CD4-positive, alpha-beta memory T cell (primary cell): ENCODE measurements at regions not wholly inside any gene's neighbourhood (a gene's known extent, or its start where the extent isn't known, plus 50 kb on each side); places are given as distances from the start of the nearest gene placed in this dataset.

ENCODE experiments used
- CTCF ChIA-PET: fragments of 350-600 bp; sonication (Branson Sonifier 250); formaldehyde crosslinking; loops from one replicate; lab custom pipeline; 2021; ENCODE audit warnings: inconsistent platforms; ENCODE audit not compliant: partially characterized antibody; lab: Charles Lee
- POLR2A ChIA-PET: fragments of 350-600 bp; sonication (Branson Sonifier 250); formaldehyde crosslinking; loops from one replicate; lab custom pipeline; 2021; ENCODE audit not compliant: partially characterized antibody; lab: Charles Lee
- DNase-seq, 5 donors: peaks; one replicate each; pipeline versions ENCODE4 v3.0.0 to v3.0.0-alpha.2; 2020 to 2022; ENCODE audit warnings: mixed read lengths in 1 of 5
- H3K27ac ChIP-seq: one replicate; pipeline ENCODE4 v1.7.0; 2013; ENCODE audit warnings: low read depth, low read length
- H3K27me3 ChIP-seq: 2 replicates; pipeline ENCODE4 v1.7.0; 2013; ENCODE audit warnings: mild to moderate bottlenecking, low read length, moderate library complexity; ENCODE audit not compliant: insufficient read depth
- H3K36me3 ChIP-seq: 2 replicates; pipeline ENCODE4 v1.7.0; 2013; ENCODE audit warnings: mild to moderate bottlenecking, low read length, moderate library complexity; ENCODE audit not compliant: insufficient read depth
- H3K4me1 ChIP-seq: 2 replicates; pipeline ENCODE4 v1.7.0; 2013; ENCODE audit warnings: mild to moderate bottlenecking, low read length, moderate library complexity; ENCODE audit not compliant: insufficient read depth
- H3K4me3 ChIP-seq, 2 donors: one replicate each; pipeline ENCODE4 v1.7.0; 2013; ENCODE audit warnings: low read length in 2 of 2, mild to moderate bottlenecking in 1 of 2
- H3K9me3 ChIP-seq, 2 donors: one replicate each; pipeline ENCODE4 v1.7.0; 2013; ENCODE audit warnings: low read length in 2 of 2, control low read depth in 1 of 2; ENCODE audit not compliant: control insufficient read depth in 1 of 2
- H3K27ac Mint-ChIP-seq, 7 donors: one replicate each; pipeline ENCODE4 v1.8.0; 2020 to 2021; ENCODE audit warnings: mixed read lengths in 7 of 7, mild to moderate bottlenecking in 6 of 7, inconsistent platforms in 3 of 7, moderate library complexity in 3 of 7
- H3K27me3 Mint-ChIP-seq, 2 donors: one replicate each; pipeline ENCODE4 v1.8.0; 2020 to 2021; ENCODE audit warnings: mixed read lengths in 2 of 2
- H3K36me3 Mint-ChIP-seq, 2 donors: one replicate each; pipeline ENCODE4 v1.8.0; 2020 to 2021; ENCODE audit warnings: mixed read lengths in 2 of 2, inconsistent platforms in 1 of 2, mild to moderate bottlenecking in 1 of 2
- H3K4me1 Mint-ChIP-seq, 4 donors: one replicate each; pipeline ENCODE4 v1.8.0; 2020 to 2021; ENCODE audit warnings: mixed read lengths in 4 of 4, mild to moderate bottlenecking in 1 of 4
- H3K4me3 Mint-ChIP-seq, 8 donors: one replicate each; pipeline ENCODE4 v1.8.0; 2020 to 2021; ENCODE audit warnings: mixed read lengths in 8 of 8, mild to moderate bottlenecking in 7 of 8, moderate library complexity in 6 of 8, inconsistent platforms in 3 of 8
- H3K9me3 Mint-ChIP-seq, 8 donors: one replicate each; pipeline ENCODE4 v1.8.0; 2020 to 2021; ENCODE audit warnings: mixed read lengths in 8 of 8, mild to moderate bottlenecking in 5 of 8, inconsistent platforms in 3 of 8, moderate library complexity in 1 of 8
- intact Hi-C: fragments of 100-400 bp; cut with micrococcal nuclease; formaldehyde crosslinking; loops from one replicate; pipeline ENCODE4 v1.15.1; 2023

GRCh38 chr3:79976466-79976865 lies 208.7 kb upstream of the ROBO1 start:
- CTCF ChIA-PET: no interaction called here
- Mint-ChIP-seq H3K4me3 (no peak overlapping the region), H3K27me3 (no peaks in the 10 kb centered on the region)

GRCh38 chr3:79973917-79974595 lies 206.3 kb upstream of the ROBO1 start:
- H3K9me3 ChIP-seq: peaks cover 0 to 4% of the 10 kb centered on the region in 2 donors
- H3K27me3 ChIP-seq: no peaks in the 10 kb centered on the region
- no peak overlapping the region for H3K27ac ChIP-seq
- Mint-ChIP-seq H3K36me3 (no peaks in the 10 kb centered on the region), H3K4me3 (no peak overlapping the region), H3K9me3 (peaks cover 0 to 27% (median 10%) of the 10 kb centered on the region in 8 donors), H3K27me3 (no peaks in the 10 kb centered on the region), H3K4me1 (no peaks in the 10 kb centered on the region), H3K27ac (no peak overlapping the region)
- no peaks in the 10 kb centered on the region for H3K4me1 ChIP-seq
- POLR2A ChIA-PET: no interaction called here
- H3K4me3 ChIP-seq: no peak overlapping the region
- CTCF ChIA-PET: no interaction called here
- no peaks in the 10 kb centered on the region for H3K36me3 ChIP-seq
- intact Hi-C loops: no loop called here
- no peak for DNase-seq

More at GRCh38 chr3:79976466-79976865, 208.7 kb upstream of the ROBO1 start:
- POLR2A ChIA-PET: no interaction called here
- peaks cover 0 to 35% (median 14%) of the 10 kb centered on the region in 8 donors for H3K9me3 Mint-ChIP-seq
- H3K27ac ChIP-seq: no peak overlapping the region
- no peaks in the 10 kb centered on the region for H3K4me1 Mint-ChIP-seq
- no peak for DNase-seq
- no peaks in the 10 kb centered on the region for H3K4me1 ChIP-seq
- H3K9me3 ChIP-seq: peaks cover 0 to 4% of the 10 kb centered on the region in 2 donors
- no peaks in the 10 kb centered on the region for H3K27me3 ChIP-seq
- H3K4me3 ChIP-seq: no peak overlapping the region
- no peaks in the 10 kb centered on the region for H3K36me3 ChIP-seq
- H3K36me3 Mint-ChIP-seq: no peaks in the 10 kb centered on the region
- no peak overlapping the region for H3K27ac Mint-ChIP-seq
- intact Hi-C loops: no loop called here

- Mint-ChIP-seq H3K27me3 (no peaks in the 10 kb centered on the region), H3K27ac (no peak overlapping the region)
These were observed 205.7 kb upstream of the ROBO1 start for GRCh38 chr3:79973482-79973881.

GRCh38 chr3:79968418-79968817 lies 200.6 kb upstream of the ROBO1 start:
- Histone ChIP-seq H3K4me1 (no peaks in the 10 kb centered on the region), H3K36me3 (no peaks in the 10 kb centered on the region), H3K4me3 (no peak overlapping the region), H3K27ac (no peak overlapping the region), H3K27me3 (no peaks in the 10 kb centered on the region), H3K9me3 (no peaks in the 10 kb centered on the region)
- POLR2A ChIA-PET: no interaction called here
- Mint-ChIP-seq H3K36me3 (no peaks in the 10 kb centered on the region), H3K4me3 (no peak overlapping the region), H3K9me3 (peaks cover 0 to 15% (median 8%) of the 10 kb centered on the region in 8 donors), H3K27me3 (no peaks in the 10 kb centered on the region), H3K4me1 (no peaks in the 10 kb centered on the region), H3K27ac (no peak overlapping the region)
- intact Hi-C loops: no loop called here
- CTCF ChIA-PET: no interaction called here
- DNase-seq: no peak

More at GRCh38 chr3:79973482-79973881, 205.7 kb upstream of the ROBO1 start:
- Histone ChIP-seq H3K27me3 (no peaks in the 10 kb centered on the region), H3K4me3 (no peak overlapping the region), H3K9me3 (peaks cover 0 to 4% of the 10 kb centered on the region in 2 donors), H3K27ac (no peak overlapping the region), H3K36me3 (no peaks in the 10 kb centered on the region), H3K4me1 (no peaks in the 10 kb centered on the region)
- ChIA-PET POLR2A (no interaction called here), CTCF (no interaction called here)
- Mint-ChIP-seq H3K4me3 (no peak overlapping the region), H3K9me3 (peaks cover 0 to 27% (median 10%) of the 10 kb centered on the region in 8 donors), H3K36me3 (no peaks in the 10 kb centered on the region), H3K4me1 (no peaks in the 10 kb centered on the region)
- intact Hi-C loops: no loop called here
- no peak for DNase-seq

- DNase-seq: no peak
- H3K4me3 Mint-ChIP-seq: no peak overlapping the region
- no peak overlapping the region for H3K27ac ChIP-seq
- ChIA-PET POLR2A (no interaction called here), CTCF (no interaction called here)
- H3K27me3 Mint-ChIP-seq: no peaks in the 10 kb centered on the region
- no peaks in the 10 kb centered on the region for H3K4me1 Mint-ChIP-seq
- no peaks in the 10 kb centered on the region for H3K27me3 ChIP-seq
- H3K4me3 ChIP-seq: no peak overlapping the region
- H3K27ac Mint-ChIP-seq: no peak overlapping the region
- H3K4me1 ChIP-seq: no peaks in the 10 kb centered on the region
- H3K36me3 Mint-ChIP-seq: no peaks in the 10 kb centered on the region
- H3K36me3 ChIP-seq: no peaks in the 10 kb centered on the region
- peaks cover 2 to 23% (median 12%) of the 10 kb centered on the region in 8 donors for H3K9me3 Mint-ChIP-seq
- H3K9me3 ChIP-seq: peaks cover 0 to 5% of the 10 kb centered on the region in 2 donors
- intact Hi-C loops: no loop called here
These were observed 192.8 kb upstream of the ROBO1 start for GRCh38 chr3:79960594-79960993.

- H3K4me3 ChIP-seq: no peak overlapping the region
These were observed 189.3 kb upstream of the ROBO1 start for GRCh38 chr3:79957066-79957465.

GRCh38 chr3:79954756-79955155 lies 187.0 kb upstream of the ROBO1 start:
- H3K27me3 Mint-ChIP-seq: no peaks in the 10 kb centered on the region
- H3K9me3 Mint-ChIP-seq: peaks cover 2 to 17% (median 11%) of the 10 kb centered on the region in 8 donors
- DNase-seq: no peak
- ChIA-PET CTCF (no interaction called here), POLR2A (no interaction called here)
- no peak overlapping the region for H3K27ac ChIP-seq
- no peaks in the 10 kb centered on the region for H3K36me3 ChIP-seq
- H3K27me3 ChIP-seq: no peaks in the 10 kb centered on the region
- intact Hi-C loops: no loop called here
- H3K4me3 Mint-ChIP-seq: no peak overlapping the region
- H3K4me1 ChIP-seq: no peaks in the 10 kb centered on the region
- H3K36me3 Mint-ChIP-seq: no peaks in the 10 kb centered on the region
- no peak overlapping the region for H3K4me3 ChIP-seq
- H3K9me3 ChIP-seq: peaks cover 0 to 9% of the 10 kb centered on the region in 2 donors
- no peak overlapping the region for H3K27ac Mint-ChIP-seq
- no peaks in the 10 kb centered on the region for H3K4me1 Mint-ChIP-seq

More at GRCh38 chr3:79957066-79957465, 189.3 kb upstream of the ROBO1 start:
- peaks cover 0 to 14% of the 10 kb centered on the region in 2 donors for H3K9me3 ChIP-seq
- Mint-ChIP-seq H3K4me1 (no peaks in the 10 kb centered on the region), H3K36me3 (no peaks in the 10 kb centered on the region), H3K27ac (no peak overlapping the region), H3K27me3 (no peaks in the 10 kb centered on the region), H3K4me3 (no peak overlapping the region), H3K9me3 (peaks cover 2 to 15% (median 8%) of the 10 kb centered on the region in 8 donors)
- no peak overlapping the region for H3K27ac ChIP-seq
- H3K27me3 ChIP-seq: no peaks in the 10 kb centered on the region
- no peaks in the 10 kb centered on the region for H3K36me3 ChIP-seq
- CTCF ChIA-PET: no interaction called here
- POLR2A ChIA-PET: no interaction called here
- no peaks in the 10 kb centered on the region for H3K4me1 ChIP-seq
- intact Hi-C loops: no loop called here
- no peak for DNase-seq
